ENCODE measurements at regions not wholly inside any gene's neighbourhood (a gene's known extent, or its start where the extent isn't known, plus 50 kb on each side); places are given as distances from the start of the nearest gene placed in this dataset.

GRCh38 chr4:34939073-34939472 is 1305.2 kb downstream of the ARAP2 start:
- TF ChIP-seq CTCF (IDR thresholded peaks at IDR 0.05) (no peak), ZFX (IDR thresholded peaks at IDR 0.05; ENCODE audit: borderline replicate concordance) (no peak)

All from 22Rv1 (cell line).